ENCODE measurements at regions not wholly inside any gene's neighbourhood (a gene's known extent, or its start where the extent isn't known, plus 50 kb on each side); places are given as distances from the start of the nearest gene placed in this dataset.

GRCh38 chr3:165283328-165283727 is 87.1 kb upstream of the SLITRK3 start:
- no peak for DNase-seq (ENCODE audit: low read depth, low spot score)
- in situ Hi-C loops (cut with HindIII; ENCODE audit: low pct_unique_long_range_greater_than_20kb, low sequenced_read_pairs), result no loop called here

DNA sequence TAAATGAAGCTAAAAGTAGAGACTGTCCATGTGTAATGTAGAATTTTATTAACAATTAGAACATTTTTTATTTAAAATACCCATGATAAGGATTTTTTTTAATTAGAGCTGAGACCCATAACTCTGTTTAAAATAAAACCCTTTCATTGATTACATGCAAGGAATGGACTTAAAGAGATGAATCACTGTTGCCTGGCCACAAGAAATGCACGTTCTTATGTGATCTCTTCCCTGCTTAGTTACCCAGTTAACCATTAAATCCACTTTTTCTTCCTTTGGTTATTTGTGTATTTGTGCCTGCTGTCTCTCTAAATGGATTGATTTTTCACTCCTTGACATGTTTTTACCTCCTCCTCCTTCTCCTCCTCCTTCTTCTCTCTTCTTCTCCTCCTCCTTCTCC is 83.3 kb upstream of the SLITRK3 start:
- no peak for DNase-seq (ENCODE audit: low read depth, low spot score)
- in situ Hi-C loops (cut with HindIII; ENCODE audit: low pct_unique_long_range_greater_than_20kb, low sequenced_read_pairs), result no loop called here

DNA sequence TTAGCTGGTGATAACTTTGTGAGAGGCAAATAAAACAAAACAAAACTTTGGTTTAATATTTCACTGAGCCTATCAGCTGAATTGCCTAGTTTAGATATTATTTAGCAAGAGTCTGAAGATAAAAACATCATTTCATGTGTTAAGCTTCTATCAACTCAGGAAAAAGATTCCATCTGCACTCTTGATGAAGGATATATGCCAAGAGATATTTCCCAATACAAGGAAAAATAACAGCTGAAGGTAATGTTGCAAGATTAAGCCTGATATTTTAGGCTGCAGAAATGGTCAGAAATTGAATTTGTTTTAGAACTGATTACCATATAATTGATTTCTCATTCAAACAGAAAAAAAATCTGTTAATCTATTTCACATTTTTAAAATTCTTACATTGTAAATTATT is 77.2 kb upstream of the SLITRK3 start:
- no peak for DNase-seq (ENCODE audit: low read depth, low spot score)
- in situ Hi-C loops (cut with HindIII; ENCODE audit: low pct_unique_long_range_greater_than_20kb, low sequenced_read_pairs), result no loop called here

- in situ Hi-C loops (cut with HindIII; ENCODE audit: low pct_unique_long_range_greater_than_20kb, low sequenced_read_pairs), result no loop called here
- no peak for DNase-seq (ENCODE audit: low read depth, low spot score)
These were observed 63.5 kb upstream of the SLITRK3 start for GRCh38 chr3:165259541-165260193.

GRCh38 chr3:165256554-165257065 is 60.4 kb upstream of the SLITRK3 start:
- DNase-seq (ENCODE audit: low read depth, low spot score), result peak; percentile 48
- in situ Hi-C loops (cut with HindIII; ENCODE audit: low pct_unique_long_range_greater_than_20kb, low sequenced_read_pairs), result no loop called here

- in situ Hi-C loops (cut with HindIII; ENCODE audit: low pct_unique_long_range_greater_than_20kb, low sequenced_read_pairs), result no loop called here
- DNase-seq (ENCODE audit: low read depth, low spot score), result peak; percentile 79
These were observed 58.6 kb upstream of the SLITRK3 start for GRCh38 chr3:165254812-165255211.
